Mesendoderm (in vitro differentiated cells): ENCODE measurements at regions not wholly inside any gene's neighbourhood (a gene's known extent, or its start where the extent isn't known, plus 50 kb on each side); places are given as distances from the start of the nearest gene placed in this dataset.
"Not testable (repeated sequence)": the region's sequence is repeated elsewhere in the genome, so short reads cannot be mapped to it uniquely, and the experiment has no call there.

Experiments used
- DNase-seq: peaks from one replicate; pipeline ENCODE4 v3.0.0; 2013
- H2AK5ac ChIP-seq: 2 replicates; pipeline ENCODE4 v1.6.1; 2013; ENCODE audit warnings: low read length, inconsistent platforms
- H2BK120ac ChIP-seq: 2 replicates; pipeline ENCODE4 v1.6.1; 2013; ENCODE audit warnings: low read depth, mild to moderate bottlenecking, low read length, moderate library complexity, mixed read lengths
- H2BK15ac ChIP-seq: replicated peaks from 2 replicates; pipeline ENCODE4 v1.6.1; 2013; ENCODE audit warnings: low read depth, mild to moderate bottlenecking, moderate library complexity
- H2BK5ac ChIP-seq: 2 replicates; pipeline ENCODE4 v1.6.1; 2013; ENCODE audit warnings: low read length, inconsistent platforms
- H3K18ac ChIP-seq: 2 replicates; pipeline ENCODE4 v1.6.1; 2013; ENCODE audit warnings: mild to moderate bottlenecking, low read length, mixed read lengths
- H3K23ac ChIP-seq: one replicate; pipeline ENCODE4 v1.6.1; 2013; ENCODE audit warnings: low read length
- H3K27ac ChIP-seq: 2 replicates; pipeline ENCODE4 v1.5.1; 2013; ENCODE audit warnings: low read depth, mild to moderate bottlenecking, inconsistent platforms, low read length, moderate library complexity
- H3K27me3 ChIP-seq: 2 replicates; pipeline ENCODE4 v1.6.1; 2013; ENCODE audit warnings: low read length, control low read depth, mild to moderate bottlenecking, inconsistent platforms; ENCODE audit not compliant: insufficient read depth, poor library complexity
- H3K36me3 ChIP-seq: 2 replicates; pipeline ENCODE4 v1.6.1; 2013; ENCODE audit warnings: low read length, inconsistent platforms; ENCODE audit not compliant: control insufficient read depth, insufficient read depth
- H3K4ac ChIP-seq: one replicate; pipeline ENCODE4 v1.6.1; 2013; ENCODE audit warnings: low read depth, mild to moderate bottlenecking, low read length, moderate library complexity
- H3K4me1 ChIP-seq: 2 replicates; pipeline ENCODE4 v1.6.1; 2013; ENCODE audit warnings: low read depth, low read length, inconsistent platforms; ENCODE audit not compliant: control insufficient read depth
- H3K4me2 ChIP-seq: 2 replicates; pipeline ENCODE4 v1.6.1; 2013; ENCODE audit warnings: low read length
- H3K4me3 ChIP-seq: 2 replicates; pipeline ENCODE4 v1.5.1; 2013; ENCODE audit warnings: mild to moderate bottlenecking, low read length
- H3K56ac ChIP-seq: one replicate; pipeline ENCODE4 v1.6.1; 2013; ENCODE audit warnings: low read length
- H3K79me1 ChIP-seq: 2 replicates; pipeline ENCODE4 v1.6.1; 2013; ENCODE audit warnings: low read length, inconsistent platforms
- H3K79me2 ChIP-seq: 2 replicates; pipeline ENCODE4 v1.6.1; 2013; ENCODE audit warnings: mild to moderate bottlenecking, low read length; ENCODE audit not compliant: control insufficient read depth, insufficient read depth
- H3K9ac ChIP-seq: 2 replicates; pipeline ENCODE4 v1.6.1; 2013; ENCODE audit warnings: low read length, inconsistent platforms
- H4K5ac ChIP-seq: one replicate; pipeline ENCODE4 v1.6.1; 2013; ENCODE audit warnings: low read length
- H4K8ac ChIP-seq: one replicate; pipeline ENCODE4 v1.6.1; 2013; ENCODE audit warnings: low read depth, mild to moderate bottlenecking, control low read depth, low read length, moderate library complexity
- WGBS: extraction: QIAGEN DNeasy Blood & Tissue Kit; methylation state at CpG from one replicate; pipeline ENCODE4 v1.1.7; 2013; ENCODE audit warnings: low lambda C conversion rate, missing lambda C conversion rate; ENCODE audit not compliant: insufficient coverage; ENCODE audit errors: extremely low coverage; 5-methylcytosine and 5-hydroxymethylcytosine counted together

GRCh38 chr15:63447017-63447676 lies 57.2 kb upstream of the USP3 start:
- no peaks in the 10 kb centered on the region for H3K79me1 ChIP-seq
- DNase-seq: no peak
- no peaks in the 10 kb centered on the region for H3K36me3 ChIP-seq
- H4K8ac ChIP-seq: no peak overlapping the region
- no peak overlapping the region for H3K23ac ChIP-seq
- H3K56ac ChIP-seq: peak overlapping the region; percentile 53
- H3K27me3 ChIP-seq: no peaks in the 10 kb centered on the region
- H2BK15ac ChIP-seq: no peak overlapping the region
- H3K4me2 ChIP-seq: no peak overlapping the region
- H3K4me3 ChIP-seq: no peak overlapping the region
- H2BK120ac ChIP-seq: peak overlapping the region; percentile 63
- no CpG with 5 or more reads among the region's 4 CpGs for WGBS
- H2BK5ac ChIP-seq: peak overlapping the region; percentile 17
- no peak overlapping the region for H3K9ac ChIP-seq
- peak overlapping the region; percentile 84 for H2AK5ac ChIP-seq
- no peak overlapping the region for H3K4ac ChIP-seq
- no peak overlapping the region for H3K27ac ChIP-seq
- no peak overlapping the region for H3K18ac ChIP-seq
- H3K79me2 ChIP-seq: no peaks in the 10 kb centered on the region
- no peak overlapping the region for H4K5ac ChIP-seq
- H3K4me1 ChIP-seq: peaks cover 10% of the 10 kb centered on the region

DNA sequence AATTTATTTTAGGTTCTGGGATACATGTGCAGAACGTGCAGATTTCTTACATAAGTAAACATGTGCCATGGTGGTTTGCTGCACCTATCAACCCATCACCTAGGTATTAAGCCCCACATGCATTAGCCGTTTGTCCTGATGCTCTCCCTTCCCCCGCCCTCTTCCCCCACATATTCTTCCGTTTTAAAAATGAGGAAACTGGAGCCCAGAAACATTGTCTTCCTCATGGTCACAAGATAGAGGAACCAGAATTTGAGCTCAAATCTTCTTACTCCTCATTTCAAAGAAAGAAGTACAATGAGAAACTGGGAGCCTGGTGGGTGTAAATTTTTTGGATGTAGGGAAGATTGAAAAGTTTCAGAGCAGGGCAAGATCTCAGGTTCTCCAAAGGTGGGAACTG lies 56.1 kb upstream of the USP3 start:
- H3K4me2 ChIP-seq: no peak overlapping the region
- no peak overlapping the region for H3K56ac ChIP-seq
- no peak overlapping the region for H3K4ac ChIP-seq
- H2AK5ac ChIP-seq: no peak overlapping the region
- H3K27ac ChIP-seq: no peak overlapping the region
- no peak overlapping the region for H4K5ac ChIP-seq
- H3K79me1 ChIP-seq: no peaks in the 10 kb centered on the region
- H3K23ac ChIP-seq: no peak overlapping the region
- H2BK120ac ChIP-seq: no peak overlapping the region
- no peak overlapping the region for H2BK5ac ChIP-seq
- H3K18ac ChIP-seq: no peak overlapping the region
- H3K27me3 ChIP-seq: no peaks in the 10 kb centered on the region
- WGBS: no CpG with 5 or more reads among the region's 4 CpGs
- H3K4me3 ChIP-seq: no peak overlapping the region
- no peak overlapping the region for H4K8ac ChIP-seq
- H3K79me2 ChIP-seq: no peaks in the 10 kb centered on the region
- H3K9ac ChIP-seq: no peak overlapping the region
- no peak for DNase-seq
- H3K4me1 ChIP-seq: peaks cover 10% of the 10 kb centered on the region
- no peaks in the 10 kb centered on the region for H3K36me3 ChIP-seq
- no peak overlapping the region for H2BK15ac ChIP-seq

DNA sequence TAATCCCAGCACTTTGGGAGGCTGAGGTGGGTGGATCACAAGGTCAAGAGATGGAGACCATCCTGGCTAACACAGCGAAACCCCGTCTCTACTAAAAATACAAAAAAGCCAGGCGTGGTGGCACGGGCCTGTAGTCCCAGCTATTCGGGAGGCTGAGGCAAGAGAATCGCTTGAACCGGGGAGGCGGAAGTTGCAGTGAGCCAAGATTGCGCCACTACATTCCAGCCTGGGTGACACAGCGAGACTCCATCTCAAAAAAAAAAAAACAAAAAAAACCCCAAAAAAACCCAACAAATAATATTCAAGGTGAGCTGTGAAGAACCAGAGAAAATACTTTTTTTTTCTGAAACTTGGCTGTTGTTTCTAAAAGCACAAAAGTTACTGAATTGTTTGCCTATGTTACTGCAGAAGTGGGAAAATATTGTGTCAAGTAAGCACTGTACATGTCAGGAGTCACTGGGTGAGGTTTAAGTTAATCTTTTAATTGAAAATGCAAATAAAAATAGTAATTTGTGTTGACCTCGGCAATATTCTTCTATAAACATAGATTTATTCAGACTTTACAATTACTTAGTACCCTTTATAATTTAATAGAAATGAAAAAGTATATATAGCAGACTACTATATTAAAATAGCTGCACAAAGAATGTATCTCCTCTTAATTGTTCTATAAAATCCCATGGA lies 55.4 kb upstream of the USP3 start:
- not testable (repeated sequence) for H3K56ac ChIP-seq, DNase-seq, H3K27ac ChIP-seq, H3K4ac ChIP-seq, H3K79me2 ChIP-seq, H2BK120ac ChIP-seq, H3K36me3 ChIP-seq, H3K23ac ChIP-seq, H2AK5ac ChIP-seq, H3K27me3 ChIP-seq, H3K79me1 ChIP-seq, H4K8ac ChIP-seq, H3K18ac ChIP-seq, H3K4me3 ChIP-seq, H3K4me2 ChIP-seq, H2BK15ac ChIP-seq, H2BK5ac ChIP-seq, H4K5ac ChIP-seq, H3K9ac ChIP-seq
- no CpG with 5 or more reads among the region's 11 CpGs for WGBS
- H3K4me1 ChIP-seq: peaks cover 10% of the 10 kb centered on the region

- peak overlapping the region; percentile 1 for H3K27ac ChIP-seq
- H3K18ac ChIP-seq: no peak overlapping the region
- H3K4me3 ChIP-seq: no peak overlapping the region
- no peak overlapping the region for H2AK5ac ChIP-seq
- no peaks in the 10 kb centered on the region for H3K36me3 ChIP-seq
- H4K5ac ChIP-seq: no peak overlapping the region
- H3K27me3 ChIP-seq: no peaks in the 10 kb centered on the region
- H2BK120ac ChIP-seq: no peak overlapping the region
- no peak overlapping the region for H2BK15ac ChIP-seq
- no peak overlapping the region for H3K4ac ChIP-seq
- H3K4me1 ChIP-seq: peaks cover 10% of the 10 kb centered on the region
- no peak overlapping the region for H3K9ac ChIP-seq
- no peak overlapping the region for H3K23ac ChIP-seq
- no peaks in the 10 kb centered on the region for H3K79me1 ChIP-seq
- no peak overlapping the region for H3K4me2 ChIP-seq
- peak overlapping the region; percentile 32 for H2BK5ac ChIP-seq
- no CpG with 5 or more reads among the region's 3 CpGs for WGBS
- peak overlapping the region; percentile 54 for H3K56ac ChIP-seq
- no peak overlapping the region for H4K8ac ChIP-seq
- DNase-seq: peak; percentile 85
- H3K79me2 ChIP-seq: no peaks in the 10 kb centered on the region
These were observed 54.7 kb upstream of the USP3 start for GRCh38 chr15:63449731-63450130.

DNA sequence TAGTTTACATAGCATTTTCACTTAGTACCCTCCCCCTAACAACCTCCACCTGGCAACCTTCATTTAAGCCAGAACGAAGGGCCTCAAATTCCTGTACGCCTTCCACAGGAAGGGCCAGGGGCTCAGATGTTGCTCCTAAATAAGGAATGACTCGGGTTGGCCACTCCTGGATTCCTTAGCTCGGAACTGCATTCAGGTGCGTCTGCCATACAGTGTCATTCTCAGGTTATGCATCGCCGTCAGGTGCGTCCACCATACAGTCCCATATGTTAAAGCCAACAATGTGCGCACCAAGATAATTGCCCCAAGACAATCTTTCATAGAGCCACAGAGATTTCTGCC lies 53.5 kb upstream of the USP3 start:
- no CpG with 5 or more reads among the region's 9 CpGs for WGBS
- H3K27ac ChIP-seq: no peak overlapping the region
- no peak overlapping the region for H3K9ac ChIP-seq
- H3K4ac ChIP-seq: no peak overlapping the region
- peaks cover 10% of the 10 kb centered on the region for H3K4me1 ChIP-seq
- no peaks in the 10 kb centered on the region for H3K79me2 ChIP-seq
- peak overlapping the region; percentile 56 for H2BK5ac ChIP-seq
- no peak overlapping the region for H2BK15ac ChIP-seq
- H3K56ac ChIP-seq: peak overlapping the region; percentile 46
- H3K4me3 ChIP-seq: no peak overlapping the region
- no peak overlapping the region for H3K23ac ChIP-seq
- H4K8ac ChIP-seq: no peak overlapping the region
- peak overlapping the region; percentile 54 for H2AK5ac ChIP-seq
- no peaks in the 10 kb centered on the region for H3K36me3 ChIP-seq
- no peak overlapping the region for H3K4me2 ChIP-seq
- H3K27me3 ChIP-seq: no peaks in the 10 kb centered on the region
- H3K18ac ChIP-seq: no peak overlapping the region
- no peak overlapping the region for H2BK120ac ChIP-seq
- H4K5ac ChIP-seq: no peak overlapping the region
- no peak for DNase-seq
- no peaks in the 10 kb centered on the region for H3K79me1 ChIP-seq
